ENCODE measurements at regions not wholly inside any gene's neighbourhood (a gene's known extent, or its start where the extent isn't known, plus 50 kb on each side); places are given as distances from the start of the nearest gene placed in this dataset.

GRCh38 chr7:68457481-68457880 is 1140.8 kb upstream of the AUTS2 start:
- CTCF ChIA-PET, result no interaction called here
- POLR2A ChIA-PET, result no interaction called here
- no peak for DNase-seq (ENCODE audit: extremely low spot score)
- TF ChIP-seq CTCF (IDR thresholded peaks at IDR 0.05; ENCODE audit: control extremely low read depth, extremely low read depth, low read depth, missing control alignments), result no peak

DNA sequence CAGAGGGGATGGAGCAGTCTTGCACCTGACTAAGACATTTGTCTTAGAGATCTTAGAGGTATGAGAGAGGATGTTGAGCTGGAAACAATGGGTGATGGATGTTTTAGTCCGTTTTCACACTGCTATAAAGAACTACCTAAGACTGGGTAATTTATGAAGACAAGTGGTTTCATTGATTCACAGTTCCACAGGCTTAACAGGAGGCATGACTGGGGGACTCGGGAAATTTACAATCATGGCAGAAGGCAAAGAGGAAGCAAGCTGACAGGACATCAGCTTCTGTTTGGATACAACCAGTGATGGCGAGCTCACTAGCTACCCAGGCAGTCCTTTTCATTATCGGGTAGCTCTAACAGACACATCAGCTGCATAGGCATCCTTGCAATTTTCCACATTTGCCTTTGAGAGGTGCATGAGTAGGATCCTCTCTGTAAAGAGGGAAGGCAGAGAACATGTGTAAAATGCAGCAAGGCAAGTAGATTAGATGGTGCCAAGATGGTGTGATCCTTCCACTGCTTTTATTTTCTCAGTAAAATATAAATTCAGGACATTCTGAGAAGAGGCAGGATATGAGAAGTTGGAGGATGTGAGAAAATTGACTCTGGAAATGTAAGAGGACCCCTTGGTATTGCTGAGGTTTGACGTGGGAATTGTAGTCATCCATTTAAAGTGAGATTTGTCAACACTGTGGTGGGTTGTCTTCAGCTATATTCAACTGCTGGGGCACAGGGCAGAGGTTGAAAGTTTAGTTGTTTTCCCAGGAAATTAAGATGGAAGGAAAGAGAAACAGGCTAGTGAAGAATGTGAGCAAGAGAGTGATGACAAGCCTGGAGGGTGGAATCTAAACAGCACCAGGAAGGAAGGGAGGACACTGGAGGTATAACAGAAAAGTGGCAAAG is 1140.0 kb upstream of the AUTS2 start:
- POLR2A ChIA-PET, result no interaction called here
- no peak for TF ChIP-seq CTCF (IDR thresholded peaks at IDR 0.05; ENCODE audit: control extremely low read depth, extremely low read depth, low read depth, missing control alignments)
- CTCF ChIA-PET, result no interaction called here
- DNase-seq (ENCODE audit: extremely low spot score), result no peak

GRCh38 chr7:68461430-68461829 is 1136.8 kb upstream of the AUTS2 start:
- no peak for DNase-seq (ENCODE audit: extremely low spot score)
- no peak for TF ChIP-seq CTCF (IDR thresholded peaks at IDR 0.05; ENCODE audit: control extremely low read depth, extremely low read depth, low read depth, missing control alignments)
- POLR2A ChIA-PET, result no interaction called here
- CTCF ChIA-PET, result no interaction called here

DNA sequence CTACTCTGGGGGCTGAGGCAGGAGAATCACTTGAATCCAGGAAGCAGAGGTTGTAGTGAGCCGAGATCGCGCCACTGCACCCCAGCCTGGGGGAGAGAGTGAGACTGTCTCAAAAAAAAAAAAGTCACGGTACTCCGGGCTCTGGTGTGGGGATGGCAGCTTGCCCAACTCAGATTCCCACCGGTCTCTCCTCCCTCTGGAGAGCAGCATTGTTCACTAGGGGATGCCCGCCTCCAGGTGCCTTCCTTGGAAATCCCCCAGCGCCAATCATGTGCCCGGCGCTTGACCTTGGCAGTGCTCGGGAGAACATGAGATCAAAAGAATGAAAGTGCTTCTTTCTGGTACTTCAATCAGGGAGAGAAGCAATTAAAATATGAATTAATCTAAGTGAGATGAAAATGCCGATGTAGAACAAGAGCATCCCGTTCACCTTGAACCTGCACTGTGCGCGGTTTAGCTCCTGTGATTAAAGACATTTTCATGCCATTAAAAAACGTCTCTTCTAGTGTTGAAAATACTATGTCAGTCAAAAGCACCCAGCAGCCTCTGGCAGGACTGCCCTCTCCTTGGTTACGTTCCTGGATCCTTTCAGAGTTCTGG is 1127.3 kb upstream of the AUTS2 start:
- TF ChIP-seq CTCF (IDR thresholded peaks at IDR 0.05; ENCODE audit: control extremely low read depth, extremely low read depth, low read depth, missing control alignments), result no peak
- ChIA-PET POLR2A (no interaction called here), CTCF (no interaction called here)
- DNase-seq (ENCODE audit: extremely low spot score), result no peak

DNA sequence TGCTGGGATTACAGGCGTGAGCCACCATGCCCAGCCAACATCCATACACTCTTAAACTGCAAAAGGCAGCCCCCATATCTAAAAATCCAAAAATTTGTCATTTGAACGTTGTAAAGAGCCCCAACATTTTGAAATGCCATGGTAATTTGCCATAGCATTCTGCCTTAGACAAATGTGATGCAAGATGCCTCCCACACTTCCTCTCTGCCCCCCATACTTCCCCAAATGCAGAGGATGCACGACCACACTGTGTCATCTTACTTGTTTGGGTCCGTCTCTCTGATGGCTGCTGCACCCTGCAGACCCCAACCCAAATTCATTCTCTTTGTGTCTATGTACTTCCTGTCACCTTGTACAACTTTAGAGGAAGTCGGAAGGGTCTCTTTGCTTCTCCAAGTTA is 1125.6 kb upstream of the AUTS2 start:
- POLR2A ChIA-PET, result no interaction called here
- TF ChIP-seq CTCF (IDR thresholded peaks at IDR 0.05; ENCODE audit: control extremely low read depth, extremely low read depth, low read depth, missing control alignments), result no peak
- CTCF ChIA-PET, result interaction anchor here (2.0 kb wide), 1 partner anchor 18 kb away, joined by 5 read pairs; no protein-coding TSS in a partner anchor
- DNase-seq (ENCODE audit: extremely low spot score), result no peak

DNA sequence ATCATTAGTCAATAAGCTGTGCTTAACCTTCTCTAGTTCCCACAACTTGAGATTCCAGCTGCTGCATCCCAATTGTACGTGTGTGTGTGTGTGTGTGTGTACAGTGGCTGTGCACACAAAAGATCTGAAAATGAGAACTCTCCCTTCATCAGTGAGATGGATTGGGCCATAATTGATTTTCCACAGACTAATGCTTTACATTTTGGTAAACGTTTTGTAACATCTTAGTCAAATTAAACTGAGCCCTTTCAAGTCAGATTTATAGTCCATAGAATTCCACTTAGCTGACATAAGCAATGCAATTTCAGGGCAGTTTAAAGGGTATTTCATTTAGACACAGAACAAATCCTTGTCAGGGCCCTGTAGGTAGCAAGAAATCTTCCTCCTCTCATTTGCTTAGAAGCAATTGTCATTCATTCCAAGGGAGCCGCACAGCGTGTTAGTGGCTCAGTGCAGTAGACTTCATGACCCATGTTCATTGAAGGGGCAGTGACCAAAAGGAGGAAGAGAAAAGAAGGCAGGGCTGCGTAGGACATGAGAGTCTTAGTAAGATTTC is 1123.5 kb upstream of the AUTS2 start:
- TF ChIP-seq CTCF (IDR thresholded peaks at IDR 0.05; ENCODE audit: control extremely low read depth, extremely low read depth, low read depth, missing control alignments), result no peak
- CTCF ChIA-PET, result interaction anchor here (1.5 to 2.0 kb wide), 2 partner anchors 16 to 22 kb away, joined by 3 to 5 read pairs; no protein-coding TSS in a partner anchor
- no peak for DNase-seq (ENCODE audit: extremely low spot score)
- POLR2A ChIA-PET, result no interaction called here
